Fibroblast of lung (primary cell): ENCODE measurements at regions not wholly inside any gene's neighbourhood (a gene's known extent, or its start where the extent isn't known, plus 50 kb on each side); places are given as distances from the start of the nearest gene placed in this dataset.

Experiments
- EZH2 ChIP-seq: IDR thresholded peaks from 2 replicates; pipeline ENCODE4 v1.5.1; 2012; ENCODE audit warnings: low read length, control low read depth, mild to moderate bottlenecking; ENCODE audit errors: missing control alignments
- TF ChIP-seq, protein P1 (sequence below), 2 donors: IDR thresholded peaks in 1 of 2; conservative IDR thresholded peaks in 1 of 2; 1 replicate in 1 of 2; 2 replicates in 1 of 2; pipeline ENCODE4 v1.5.1; 2011 to 2012; ENCODE audit warnings: low read length in 2 of 2, control low read depth in 1 of 2, inconsistent platforms in 1 of 2, low read depth in 1 of 2, mild to moderate bottlenecking in 1 of 2

DNA sequence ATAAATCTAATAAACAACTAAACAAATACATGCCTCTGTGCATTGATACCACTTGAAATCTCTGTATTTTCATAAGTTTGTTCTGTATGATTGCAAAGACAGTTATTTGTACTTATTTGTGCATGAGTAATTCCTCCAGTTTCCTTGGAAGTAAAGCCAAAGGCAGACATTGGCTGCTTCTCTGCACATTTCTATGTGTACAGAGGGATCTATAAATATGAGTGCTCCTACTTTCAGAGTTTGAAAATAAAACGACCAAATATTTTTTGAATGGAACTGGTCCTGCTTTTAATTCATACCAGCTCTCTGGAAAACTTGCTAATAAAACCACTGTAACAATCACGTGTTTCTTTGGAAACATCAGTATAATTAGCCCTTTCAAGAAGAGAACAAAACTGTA is 306.5 kb downstream of the MAN2A1 start:
- TF ChIP-seq, protein P1, sequence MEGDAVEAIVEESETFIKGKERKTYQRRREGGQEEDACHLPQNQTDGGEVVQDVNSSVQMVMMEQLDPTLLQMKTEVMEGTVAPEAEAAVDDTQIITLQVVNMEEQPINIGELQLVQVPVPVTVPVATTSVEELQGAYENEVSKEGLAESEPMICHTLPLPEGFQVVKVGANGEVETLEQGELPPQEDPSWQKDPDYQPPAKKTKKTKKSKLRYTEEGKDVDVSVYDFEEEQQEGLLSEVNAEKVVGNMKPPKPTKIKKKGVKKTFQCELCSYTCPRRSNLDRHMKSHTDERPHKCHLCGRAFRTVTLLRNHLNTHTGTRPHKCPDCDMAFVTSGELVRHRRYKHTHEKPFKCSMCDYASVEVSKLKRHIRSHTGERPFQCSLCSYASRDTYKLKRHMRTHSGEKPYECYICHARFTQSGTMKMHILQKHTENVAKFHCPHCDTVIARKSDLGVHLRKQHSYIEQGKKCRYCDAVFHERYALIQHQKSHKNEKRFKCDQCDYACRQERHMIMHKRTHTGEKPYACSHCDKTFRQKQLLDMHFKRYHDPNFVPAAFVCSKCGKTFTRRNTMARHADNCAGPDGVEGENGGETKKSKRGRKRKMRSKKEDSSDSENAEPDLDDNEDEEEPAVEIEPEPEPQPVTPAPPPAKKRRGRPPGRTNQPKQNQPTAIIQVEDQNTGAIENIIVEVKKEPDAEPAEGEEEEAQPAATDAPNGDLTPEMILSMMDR (conservative IDR thresholded peaks at IDR 0.05 in 1 of 2, IDR thresholded peaks at IDR 0.05 in 1 of 2; ENCODE audit: low read depth in 1 of 2, low read length in 2 of 2) = no peak
- no peak for TF ChIP-seq EZH2
